Kidney epithelial cell (primary cell): ENCODE measurements at regions not wholly inside any gene's neighbourhood (a gene's known extent, or its start where the extent isn't known, plus 50 kb on each side); places are given as distances from the start of the nearest gene placed in this dataset.

Source experiments
- DNase-seq: peaks from one replicate; pipeline ENCODE4 v3.0.0-alpha.2; 2010; ENCODE audit warnings: low read depth
- H3K27me3 ChIP-seq: 2 replicates; pipeline ENCODE4 v1.6.0; 2011; ENCODE audit warnings: low read length; ENCODE audit not compliant: control insufficient read depth, insufficient read depth
- H3K36me3 ChIP-seq: 2 replicates; pipeline ENCODE4 v1.5.1; 2011; ENCODE audit warnings: low read length; ENCODE audit not compliant: control insufficient read depth, insufficient read depth
- H3K4me3 ChIP-seq: 2 replicates; pipeline ENCODE4 v1.5.1; 2011; ENCODE audit warnings: low read depth, mild to moderate bottlenecking, control low read depth, low read length
- CTCF ChIP-seq: IDR thresholded peaks from 2 replicates; pipeline ENCODE4 v1.5.1; 2011; ENCODE audit warnings: mild to moderate bottlenecking, moderate library complexity, low read length, control low read depth, inconsistent platforms; ENCODE audit not compliant: insufficient read depth, poor library complexity, severe bottlenecking

GRCh38 chr2:106034325-106034724, 159.8 kb downstream of the UXS1 start:
- no peak for DNase-seq

DNA sequence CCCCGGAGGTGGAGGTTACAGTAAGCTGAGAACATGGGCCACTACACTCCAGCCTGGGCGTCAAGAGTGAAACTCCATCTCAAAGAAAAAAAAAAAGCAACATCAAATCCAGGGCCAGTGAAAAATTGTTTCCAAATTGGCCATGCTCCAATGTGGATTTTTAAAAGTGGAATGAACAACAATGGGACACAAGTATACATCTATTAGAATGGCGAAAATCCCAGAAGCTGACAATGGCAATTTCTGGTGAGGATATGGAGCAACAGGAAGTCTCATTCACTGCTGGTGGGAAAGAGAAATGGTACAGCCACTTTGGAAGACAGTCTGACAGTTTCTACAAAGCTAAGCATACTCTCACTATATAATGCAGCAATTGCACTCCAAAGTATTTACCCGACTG, 161.4 kb downstream of the UXS1 start:
- H3K36me3 ChIP-seq, result no peaks in the 10 kb centered on the region
- no peak overlapping the region for H3K4me3 ChIP-seq
- TF ChIP-seq CTCF, result no peak
- DNase-seq, result no peak
- H3K27me3 ChIP-seq, result no peaks in the 10 kb centered on the region

More at GRCh38 chr2:106034325-106034724, 159.8 kb downstream of the UXS1 start:
- no peaks in the 10 kb centered on the region for H3K27me3 ChIP-seq
- H3K36me3 ChIP-seq, result no peaks in the 10 kb centered on the region
- H3K4me3 ChIP-seq, result no peak overlapping the region
- no peak for TF ChIP-seq CTCF

DNA sequence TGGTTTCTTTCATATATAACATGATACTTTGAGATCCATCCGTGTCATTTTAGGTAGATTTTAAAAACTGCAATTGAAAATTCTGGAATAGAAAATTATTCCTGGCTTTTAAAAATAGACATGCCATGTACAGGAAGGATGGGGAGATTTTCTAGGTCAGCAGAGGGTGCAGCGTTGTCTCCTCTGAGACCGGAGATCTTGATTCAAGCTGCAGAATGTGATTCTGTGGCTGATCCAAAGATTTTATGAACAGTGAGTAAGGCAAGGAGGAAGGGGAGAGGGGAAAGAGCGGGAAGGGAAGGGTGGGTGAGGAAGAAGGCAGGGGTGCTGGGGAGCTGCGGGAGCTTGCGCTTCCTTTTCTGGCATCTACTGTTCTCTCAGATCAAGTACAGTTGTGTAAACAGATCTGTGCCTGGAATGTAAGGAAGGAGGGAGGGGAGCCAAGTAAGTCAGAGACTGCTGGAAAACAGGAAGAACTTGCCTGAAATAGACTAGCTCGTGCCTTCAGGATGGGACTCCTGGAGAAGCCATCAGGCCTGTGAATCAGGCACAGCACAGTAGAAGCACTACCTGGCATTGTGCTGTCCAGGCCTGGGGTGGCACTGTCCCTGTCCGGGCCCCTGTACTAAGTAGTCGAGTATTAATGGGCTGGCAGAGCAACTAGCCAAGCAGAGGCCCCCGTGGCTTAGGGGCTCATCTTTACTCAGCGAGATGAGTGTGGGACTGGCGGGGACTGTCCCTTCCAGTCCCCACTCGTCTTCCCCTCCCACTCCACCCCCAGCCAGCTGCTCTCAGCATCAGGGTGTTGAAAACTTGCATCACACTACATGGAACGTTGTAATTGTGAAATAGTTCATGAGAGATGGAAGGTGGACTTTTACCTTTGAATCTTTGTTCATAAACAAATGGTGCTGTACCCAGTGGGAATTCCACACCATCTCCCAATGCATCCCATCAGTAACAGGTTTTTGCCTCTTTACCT, 163.5 kb downstream of the UXS1 start:
- TF ChIP-seq CTCF, result no peak
- Histone ChIP-seq H3K36me3 (no peaks in the 10 kb centered on the region), H3K4me3 (no peak overlapping the region), H3K27me3 (no peaks in the 10 kb centered on the region)
- DNase-seq, result no peak

- Histone ChIP-seq H3K36me3 (no peaks in the 10 kb centered on the region), H3K4me3 (no peak overlapping the region), H3K27me3 (no peaks in the 10 kb centered on the region)
- TF ChIP-seq CTCF, result no peak
- DNase-seq, result no peak
Observed at GRCh38 chr2:106028192-106028591, 165.9 kb downstream of the UXS1 start.

DNA sequence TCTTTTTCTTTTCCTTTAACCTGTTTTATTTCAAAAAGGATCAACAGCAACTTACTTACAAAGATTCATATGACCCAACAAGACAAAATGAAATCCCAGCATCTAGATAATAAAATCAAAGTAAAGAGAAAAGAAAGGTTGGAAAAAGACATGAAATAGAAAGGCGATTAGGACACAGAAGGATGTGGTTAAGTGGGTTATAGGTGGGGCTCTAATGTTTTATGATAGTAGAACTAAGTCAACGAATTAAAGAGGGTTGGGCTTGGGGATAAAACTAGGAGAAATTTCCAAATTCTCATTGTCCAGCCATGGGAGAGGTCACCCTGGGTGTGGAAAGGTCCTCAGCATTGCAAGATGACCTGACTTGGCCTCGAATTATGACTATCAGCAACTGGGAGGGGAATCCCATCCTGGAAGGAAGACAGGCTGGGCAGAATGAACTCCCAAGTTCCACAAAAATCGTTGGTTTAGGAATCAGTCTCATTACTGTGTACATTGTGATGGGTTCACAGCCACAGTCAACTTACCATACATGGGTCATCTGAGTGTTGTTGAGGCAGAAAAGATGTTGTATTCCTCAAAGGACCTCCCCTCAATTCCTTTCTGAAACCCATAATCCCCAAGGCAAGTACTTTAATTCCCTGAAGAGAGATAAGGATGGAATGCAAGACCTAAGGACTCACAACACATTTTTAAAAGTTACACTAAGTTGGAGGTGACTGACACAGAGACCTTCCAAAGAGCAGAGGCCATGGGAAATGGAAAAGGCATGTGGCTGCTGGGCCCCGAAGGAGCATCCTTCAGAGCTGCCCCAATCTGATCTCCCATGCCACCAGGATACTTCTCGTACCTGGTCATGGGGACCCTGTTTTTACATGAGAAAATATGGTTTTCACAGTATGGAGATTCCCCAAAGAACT, 167.6 kb downstream of the UXS1 start:
- DNase-seq, result no peak
- TF ChIP-seq CTCF, result no peak
- Histone ChIP-seq H3K27me3 (no peaks in the 10 kb centered on the region), H3K36me3 (no peaks in the 10 kb centered on the region), H3K4me3 (no peak overlapping the region)
